Testis (tissue), 2 donors: ENCODE measurements at regions not wholly inside any gene's neighbourhood (a gene's known extent, or its start where the extent isn't known, plus 50 kb on each side); places are given as distances from the start of the nearest gene placed in this dataset.
"Not testable (repeated sequence)": the region's sequence is repeated elsewhere in the genome, so short reads cannot be mapped to it uniquely, and the experiment has no call there.

ENCODE experiments used
- DNase-seq: peaks from one replicate; pipeline ENCODE4 v3.0.0-alpha.2; 2019
- H3K27ac ChIP-seq, 2 donors: fragments of 200-600 bp; sonication (generic); one replicate each; pipeline ENCODE4 v1.5.1; 2019
- H3K27me3 ChIP-seq: fragments of 200-600 bp; sonication (generic); one replicate; pipeline ENCODE4 v1.5.1; 2019
- H3K36me3 ChIP-seq: fragments of 200-600 bp; sonication (generic); one replicate; pipeline ENCODE4 v1.5.1; 2017; ENCODE audit warnings: low read depth; ENCODE audit errors: missing control alignments
- H3K4me1 ChIP-seq: fragments of 200-600 bp; sonication (generic); one replicate; pipeline ENCODE4 v1.5.1; 2019
- H3K4me3 ChIP-seq, 2 donors: fragments of 200-600 bp; sonication (generic); one replicate each; pipeline ENCODE4 v1.5.1; 2017 to 2019
- H3K9me3 ChIP-seq: fragments of 200-600 bp; sonication (generic); one replicate; pipeline ENCODE4 v1.5.1; 2017
- CTCF ChIP-seq, 3 experiments: fragments of 450-650 bp in 2 of 3; fragments of 200-600 bp in 1 of 3; sonication (generic) in 1 of 3; IDR thresholded peaks; one replicate each; pipeline ENCODE4 v1.5.1; 2016 to 2019; ENCODE audit warnings: antibody characterized with exemption in 3 of 3, mild to moderate bottlenecking in 2 of 3, moderate library complexity in 1 of 3
- POLR2A ChIP-seq: fragments of 450-650 bp; IDR thresholded peaks from one replicate; pipeline ENCODE4 v1.6.1; 2017; ENCODE audit warnings: antibody characterized with exemption, mild to moderate bottlenecking, moderate library complexity
- WGBS, 2 donors: methylation state at CpG; one replicate each; pipeline ENCODE4 v1.1.5; 2018; 5-methylcytosine and 5-hydroxymethylcytosine counted together
- intact Hi-C: fragments of 100-400 bp; cut with DNase I; formaldehyde crosslinking; loops from one replicate; pipeline ENCODE4 v1.15.1; 2023; ENCODE audit warnings: low total_unique reads

GRCh38 chr1:102790997-102791396 lies 317.3 kb downstream of the COL11A1 start:
- DNase-seq = no peak
- H3K27ac ChIP-seq = no peak overlapping the region
- H3K4me3 ChIP-seq = no peak overlapping the region
- no peaks in the 10 kb centered on the region for H3K4me1 ChIP-seq
- no peak for TF ChIP-seq POLR2A
- TF ChIP-seq CTCF (IDR thresholded peaks at IDR 0.05) = no peak
- H3K27me3 ChIP-seq = no peaks in the 10 kb centered on the region
- intact Hi-C loops = no loop called here
- no peaks in the 10 kb centered on the region for H3K9me3 ChIP-seq
- no peaks in the 10 kb centered on the region for H3K36me3 ChIP-seq

- DNase-seq, H3K36me3 ChIP-seq, intact Hi-C loops, H3K27me3 ChIP-seq, H3K27ac ChIP-seq, H3K4me3 ChIP-seq, H3K4me1 ChIP-seq, H3K9me3 ChIP-seq: not testable (repeated sequence)
- 75 to 87% methylated on average over 2 of the region's 2 CpGs for WGBS, 2 donors
Measured at GRCh38 chr1:102789951-102790350, 318.4 kb downstream of the COL11A1 start.

- Histone ChIP-seq H3K9me3 (no peaks in the 10 kb centered on the region), H3K36me3 (no peaks in the 10 kb centered on the region), H3K27me3 (no peaks in the 10 kb centered on the region), H3K27ac (no peak overlapping the region), H3K4me1 (no peaks in the 10 kb centered on the region), H3K4me3 (no peak overlapping the region)
- intact Hi-C loops = no loop called here
- DNase-seq = no peak
- 55 to 82% methylated on average over 3 of the region's 3 CpGs for WGBS, 2 donors
- TF ChIP-seq POLR2A = no peak
- TF ChIP-seq CTCF (IDR thresholded peaks at IDR 0.05) = no peak
Measured at GRCh38 chr1:102783487-102783886, 324.8 kb downstream of the COL11A1 start.

GRCh38 chr1:102782144-102782543 lies 326.2 kb downstream of the COL11A1 start:
- TF ChIP-seq CTCF (IDR thresholded peaks at IDR 0.05) (no peak), POLR2A (no peak)
- no peaks in the 10 kb centered on the region for H3K4me1 ChIP-seq
- H3K9me3 ChIP-seq = no peaks in the 10 kb centered on the region
- no peaks in the 10 kb centered on the region for H3K27me3 ChIP-seq
- H3K27ac ChIP-seq = no peak overlapping the region
- H3K4me3 ChIP-seq = no peak overlapping the region
- no peaks in the 10 kb centered on the region for H3K36me3 ChIP-seq
- no peak for DNase-seq
- intact Hi-C loops = no loop called here

GRCh38 chr1:102776071-102776470 lies 332.3 kb downstream of the COL11A1 start:
- H3K27me3 ChIP-seq = no peaks in the 10 kb centered on the region
- no peak for DNase-seq
- intact Hi-C loops = no loop called here
- 75 to 88% methylated on average over 1 of the region's 1 CpG for WGBS, 2 donors
- H3K4me1 ChIP-seq = no peaks in the 10 kb centered on the region
- H3K9me3 ChIP-seq = no peaks in the 10 kb centered on the region
- H3K4me3 ChIP-seq = no peak overlapping the region
- H3K36me3 ChIP-seq = no peaks in the 10 kb centered on the region
- TF ChIP-seq POLR2A (no peak), CTCF (IDR thresholded peaks at IDR 0.05) (no peak)
- no peak overlapping the region for H3K27ac ChIP-seq
